GM12873 (cell line): ENCODE measurements at regions not wholly inside any gene's neighbourhood (a gene's known extent, or its start where the extent isn't known, plus 50 kb on each side); places are given as distances from the start of the nearest gene placed in this dataset.

Experiments used
- CTCF ChIP-seq: IDR thresholded peaks from 2 replicates; pipeline ENCODE4 v1.5.1; 2012; ENCODE audit warnings: low read depth, mild to moderate bottlenecking, moderate library complexity, low read length, control low read depth; ENCODE audit not compliant: insufficient read depth; ENCODE audit errors: missing control alignments

GRCh38 chr10:125407000-125407502 is 246.7 kb upstream of the CTBP2 start:
- no peak for TF ChIP-seq CTCF

- no peak for TF ChIP-seq CTCF
These were observed 241.1 kb upstream of the CTBP2 start for GRCh38 chr10:125401462-125401861.

- TF ChIP-seq CTCF, result no peak
These were observed 238.9 kb upstream of the CTBP2 start for GRCh38 chr10:125399289-125399688.

GRCh38 chr10:125398270-125398669 is 237.9 kb upstream of the CTBP2 start:
- no peak for TF ChIP-seq CTCF

GRCh38 chr10:125397608-125398007 is 237.2 kb upstream of the CTBP2 start:
- no peak for TF ChIP-seq CTCF

- TF ChIP-seq CTCF, result no peak
These were observed 236.3 kb upstream of the CTBP2 start for GRCh38 chr10:125396676-125397075.

GRCh38 chr10:125392609-125393008 is 232.2 kb upstream of the CTBP2 start:
- TF ChIP-seq CTCF, result no peak
